IMR-90 (cell line): ENCODE measurements at regions not wholly inside any gene's neighbourhood (a gene's known extent, or its start where the extent isn't known, plus 50 kb on each side); places are given as distances from the start of the nearest gene placed in this dataset.

Experiments used
- ATAC-seq: fragments of 200-7000 bp; cut with Tn5 transposase; 2 replicates; pipeline ENCODE4 v1.9.1; 2020; ENCODE audit warnings: low read depth, mild to moderate bottlenecking, moderate library complexity
- BruUV-seq: library from RNA; stranded (reverse); fragments of 400-500 nt; replicated peaks from 2 replicates; lab custom pipeline; 2021; lab: Mats Ljungman, UMichigan
- CTCF ChIA-PET: fragments of 300-600 bp; formaldehyde crosslinking; extraction: SDS; loops from one replicate; lab custom pipeline; 2021; ENCODE audit warnings: antibody characterized with exemption; lab: Yijun Ruan, JAX
- POLR2A ChIA-PET: fragments of 300-600 bp; sonication (Branson Sonifier 250); formaldehyde crosslinking; loops from one replicate; lab custom pipeline; 2022; ENCODE audit warnings: antibody characterized with exemption; ENCODE audit not compliant: unreplicated experiment; lab: Charles Lee
- DNase-seq: peaks from one replicate; pipeline ENCODE4 v3.0.0; 2013
- H2AFZ ChIP-seq: replicated peaks from 2 replicates; pipeline ENCODE3; 2013; ENCODE audit warnings: low read length, mild to moderate bottlenecking; ENCODE audit not compliant: poor library complexity
- H2AK5ac ChIP-seq: 2 replicates; pipeline ENCODE4 v1.6.1; 2013; ENCODE audit warnings: low read depth, low read length, inconsistent platforms
- H2AK9ac ChIP-seq: replicated peaks from 2 replicates; pipeline ENCODE3; 2013; ENCODE audit warnings: mild to moderate bottlenecking, low read depth, low read length, moderate library complexity; ENCODE audit not compliant: poor library complexity
- H2BK120ac ChIP-seq: 2 replicates; pipeline ENCODE4 v1.6.1; 2013; ENCODE audit warnings: low read depth, low read length, inconsistent platforms
- H2BK15ac ChIP-seq: 3 replicates; pipeline ENCODE4 v1.6.1; 2013; ENCODE audit warnings: low read depth, low read length, inconsistent platforms
- H2BK20ac ChIP-seq: 2 replicates; pipeline ENCODE4 v1.6.1; 2013; ENCODE audit warnings: low read depth, mild to moderate bottlenecking, inconsistent platforms, low read length, moderate library complexity
- H2BK5ac ChIP-seq: 2 replicates; pipeline ENCODE4 v1.6.1; 2013; ENCODE audit warnings: mild to moderate bottlenecking, low read depth, low read length, inconsistent platforms; ENCODE audit not compliant: poor library complexity, severe bottlenecking
- H3K14ac ChIP-seq: replicated peaks from 2 replicates; pipeline ENCODE4 v1.6.1; 2013; ENCODE audit warnings: low read depth, low read length, inconsistent platforms
- H3K18ac ChIP-seq: 2 replicates; pipeline ENCODE4 v1.6.1; 2013; ENCODE audit warnings: low read depth, low read length, control low read depth
- H3K23ac ChIP-seq: 2 replicates; pipeline ENCODE4 v1.6.1; 2013; ENCODE audit warnings: low read depth, low read length, inconsistent platforms
- H3K27ac ChIP-seq: 2 replicates; pipeline ENCODE4 v1.5.1; 2013; ENCODE audit warnings: mild to moderate bottlenecking, control low read depth, low read length; ENCODE audit not compliant: insufficient read depth
- H3K27me3 ChIP-seq: 2 replicates; pipeline ENCODE4 v1.6.1; 2013; ENCODE audit warnings: low read length; ENCODE audit not compliant: control insufficient read depth, insufficient read depth
- H3K36me3 ChIP-seq: 2 replicates; pipeline ENCODE4 v1.6.1; 2013; ENCODE audit warnings: low read length, mixed read lengths; ENCODE audit not compliant: control insufficient read depth, insufficient read depth
- H3K4ac ChIP-seq: 2 replicates; pipeline ENCODE4 v1.6.1; 2013; ENCODE audit warnings: low read depth, low read length, inconsistent platforms
- H3K4me1 ChIP-seq: 2 replicates; pipeline ENCODE4 v1.6.1; 2013; ENCODE audit warnings: low read length, mixed read lengths; ENCODE audit not compliant: control insufficient read depth, insufficient read depth
- H3K4me2 ChIP-seq: 2 replicates; pipeline ENCODE4 v1.6.1; 2013; ENCODE audit warnings: low read depth, mild to moderate bottlenecking, control low read depth, low read length, moderate library complexity
- H3K4me3 ChIP-seq: 2 replicates; pipeline ENCODE4 v1.5.1; 2013; ENCODE audit warnings: low read depth, mild to moderate bottlenecking, control low read depth, low read length, moderate library complexity; ENCODE audit not compliant: insufficient read depth
- H3K56ac ChIP-seq: 2 replicates; pipeline ENCODE4 v1.6.1; 2013; ENCODE audit warnings: low read length, inconsistent platforms; ENCODE audit not compliant: insufficient read depth; ENCODE audit errors: extremely low read depth
- H3K79me1 ChIP-seq, 2 experiments: 2 replicates each; pipeline ENCODE4 v1.6.1; 2013; ENCODE audit warnings: low read length in 2 of 2, inconsistent platforms in 1 of 2, low read depth in 1 of 2
- H3K9ac ChIP-seq: 2 replicates; pipeline ENCODE4 v1.6.1; 2013; ENCODE audit warnings: low read depth, low read length, control low read depth
- H3K9me1 ChIP-seq: 2 replicates; pipeline ENCODE4 v1.6.1; 2013; ENCODE audit warnings: low read length, inconsistent platforms; ENCODE audit not compliant: insufficient read depth
- H3K9me3 ChIP-seq: 2 replicates; pipeline ENCODE4 v1.6.1; 2013; ENCODE audit warnings: low read length; ENCODE audit not compliant: control insufficient read depth, insufficient read depth
- H4K20me1 ChIP-seq: 2 replicates; pipeline ENCODE4 v1.6.1; 2013; ENCODE audit warnings: low read length, inconsistent platforms; ENCODE audit not compliant: insufficient read depth
- H4K5ac ChIP-seq: 2 replicates; pipeline ENCODE4 v1.6.1; 2013; ENCODE audit warnings: mild to moderate bottlenecking, low read depth, low read length, control low read depth
- H4K8ac ChIP-seq, 2 experiments: 2 replicates each; pipeline ENCODE4 v1.6.1; 2013; ENCODE audit warnings: low read depth in 2 of 2, low read length in 2 of 2, control low read depth in 1 of 2, inconsistent platforms in 1 of 2
- H4K91ac ChIP-seq: 2 replicates; pipeline ENCODE4 v1.6.1; 2013; ENCODE audit warnings: low read depth, low read length, inconsistent platforms; ENCODE audit not compliant: insufficient read depth
- SMC3 ChIP-seq: fragments of 150-350 bp; IDR thresholded peaks from 2 replicates; pipeline ENCODE4 v1.6.1; 2016; ENCODE audit warnings: low read depth, mild to moderate bottlenecking, antibody characterized with exemption, low read length, moderate library complexity
- dilution Hi-C: fragments of 300-500 bp; cut with HindIII; formaldehyde crosslinking; loops from one replicate; pipeline ENCODE4 v1.14.3; 2018; ENCODE audit warnings: low sequenced_read_pairs; ENCODE audit not compliant: unreplicated experiment
- in situ Hi-C: fragments of 300-500 bp; cut with MboI; formaldehyde crosslinking; loops from 3 replicates; pipeline ENCODE4 v1.14.3; 2019; ENCODE audit warnings: low sequenced_read_pairs, inconsistent platforms, mixed read lengths
- intact Hi-C: fragments of 100-400 bp; cut with micrococcal nuclease; formaldehyde crosslinking; loops from 2 replicates; pipeline ENCODE4 v1.10.0; 2022

DNA sequence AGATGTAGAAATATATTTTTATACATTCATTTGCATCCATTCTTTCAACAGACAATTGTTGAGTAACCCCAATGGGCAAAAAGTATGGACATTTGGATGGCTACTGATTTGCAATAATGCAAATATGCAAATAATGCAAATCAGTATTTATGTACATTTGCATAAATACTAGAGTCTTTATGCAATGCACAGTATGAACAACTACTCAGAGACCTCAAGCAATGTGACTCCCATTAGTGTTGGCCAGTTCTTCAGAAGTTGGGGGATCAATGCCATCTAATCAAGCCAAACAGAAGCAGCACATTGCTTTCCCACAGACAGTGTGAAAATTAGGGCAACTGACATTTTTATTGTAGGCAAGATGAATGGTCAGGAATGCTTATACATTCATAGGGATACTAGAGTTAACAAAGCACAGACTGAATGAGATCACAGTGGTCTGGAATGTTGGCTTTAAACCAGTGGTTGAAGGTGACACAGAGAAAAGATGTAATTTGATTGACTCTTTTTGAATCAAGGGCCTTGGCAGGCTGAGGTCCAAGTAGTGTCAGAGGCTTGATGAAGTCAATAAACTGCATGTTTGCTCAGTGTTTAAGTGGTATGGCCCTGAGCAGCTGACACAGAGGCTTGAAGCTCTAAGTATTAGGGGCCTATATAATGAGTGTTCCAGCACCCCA lies 256.6 kb downstream of the CTH start:
- no peak for TF ChIP-seq SMC3
- no TSS peak for BruUV-seq
- Histone ChIP-seq H3K14ac (no peak overlapping the region), H3K4ac (no peak overlapping the region), H2BK5ac (no peak overlapping the region), H3K27ac (no peak overlapping the region), H3K23ac (no peak overlapping the region), H4K5ac (no peak overlapping the region), H4K8ac (no peak overlapping the region), H3K9me1 (no peaks in the 10 kb centered on the region), H4K20me1 (no peaks in the 10 kb centered on the region), H3K79me1 (no peaks in the 10 kb centered on the region), H2BK120ac (no peak overlapping the region), H2AFZ (no peak overlapping the region), H3K56ac (no peak overlapping the region), H3K4me1 (no peaks in the 10 kb centered on the region), H2BK15ac (no peak overlapping the region), H3K27me3 (no peaks in the 10 kb centered on the region), H4K91ac (no peak overlapping the region), H3K4me3 (no peak overlapping the region), H3K18ac (no peak overlapping the region), H3K4me2 (no peak overlapping the region), H2AK5ac (no peak overlapping the region), H3K9me3 (0 out of 2 replicates have a peak, but pooled peaks cover 2% of the 10 kb centered on the region), H2AK9ac (no peak overlapping the region), H3K36me3 (no peaks in the 10 kb centered on the region), H3K9ac (no peak overlapping the region), H2BK20ac (no peak overlapping the region)
- dilution Hi-C loops = no loop called here
- ChIA-PET POLR2A (no interaction called here), CTCF (no interaction called here)
- ATAC-seq (no peak), DNase-seq (no peak)
- in situ Hi-C loops = no loop called here
- intact Hi-C loops = no loop called here
